H1 (cell line): ENCODE measurements at regions not wholly inside any gene's neighbourhood (a gene's known extent, or its start where the extent isn't known, plus 50 kb on each side); places are given as distances from the start of the nearest gene placed in this dataset.

Experiments used
- CTCF ChIA-PET: fragments of 300-600 bp; sonication (Branson Sonifier 250); formaldehyde crosslinking; loops from one replicate; lab custom pipeline; 2021; ENCODE audit not compliant: partially characterized antibody; lab: Charles Lee
- POLR2A ChIA-PET: fragments of 300-600 bp; sonication (Branson Sonifier 250); formaldehyde crosslinking; loops from one replicate; lab custom pipeline; 2021; ENCODE audit warnings: inconsistent platforms; ENCODE audit not compliant: partially characterized antibody; lab: Charles Lee
- DNase-seq, 2 experiments: peaks; one replicate each; pipeline versions ENCODE4 v3.0.0 to v3.0.0-alpha.2; 2010 to 2022; ENCODE audit warnings: low spot score in 2 of 2, low read depth in 1 of 2, mixed read lengths in 1 of 2
- FAIRE-seq: peaks from 2 replicates; lab custom pipeline; 2011; peaks lifted over from hg19 to GRCh38; lab: Jason Lieb, UNC
- H2AFZ ChIP-seq: 2 replicates; pipeline ENCODE4 v1.8.1; 2012; ENCODE audit warnings: low read length, inconsistent platforms
- H2AK5ac ChIP-seq: 2 replicates; pipeline ENCODE4 v1.6.1; 2013; ENCODE audit warnings: low read depth, low read length
- H2BK120ac ChIP-seq: replicated peaks from 2 replicates; pipeline ENCODE3; 2013; ENCODE audit warnings: low read depth, low read length, inconsistent platforms
- H2BK12ac ChIP-seq: 2 replicates; pipeline ENCODE4 v1.6.1; 2013; ENCODE audit warnings: low read depth, low read length
- H2BK15ac ChIP-seq: 2 replicates; pipeline ENCODE4 v1.6.1; 2013; ENCODE audit warnings: low read length
- H2BK20ac ChIP-seq: 2 replicates; pipeline ENCODE4 v1.6.1; 2013; ENCODE audit warnings: low read length
- H2BK5ac ChIP-seq: 2 replicates; pipeline ENCODE4 v1.6.1; 2013; ENCODE audit warnings: low read depth, low read length
- H3K14ac ChIP-seq: 2 replicates; pipeline ENCODE4 v1.6.1; 2013; ENCODE audit warnings: inconsistent platforms; ENCODE audit not compliant: insufficient read length
- H3K18ac ChIP-seq: 2 replicates; pipeline ENCODE4 v1.6.1; 2013; ENCODE audit warnings: low read length; ENCODE audit errors: extremely low read depth
- H3K23ac ChIP-seq: 2 replicates; pipeline ENCODE4 v1.6.1; 2013; ENCODE audit warnings: inconsistent platforms; ENCODE audit not compliant: insufficient read length
- H3K23me2 ChIP-seq: 2 replicates; pipeline ENCODE4 v1.6.1; 2013; ENCODE audit warnings: low read depth, low read length
- H3K27ac ChIP-seq: 2 replicates; pipeline ENCODE4 v1.6.1; 2011; ENCODE audit warnings: low read depth, low read length, inconsistent platforms
- H3K27me3 ChIP-seq, 4 experiments: replicated peaks in 1 of 4; 1 replicate in 1 of 4; 2 replicates in 3 of 4; pipeline versions ENCODE4 v1.6.1 to v1.8.1; 2011 to 2013; ENCODE audit warnings: low read length in 3 of 4, mild to moderate bottlenecking in 3 of 4, inconsistent platforms in 2 of 4, mixed read lengths in 2 of 4, moderate library complexity in 1 of 4; ENCODE audit not compliant: control insufficient read depth in 3 of 4, insufficient read depth in 3 of 4; ENCODE audit errors: extremely low read depth in 1 of 4
- H3K36me3 ChIP-seq, 4 experiments: 2 replicates each; pipeline versions ENCODE4 v1.6.1 to v1.8.1; 2011 to 2013; ENCODE audit warnings: mild to moderate bottlenecking in 4 of 4, low read length in 3 of 4, moderate library complexity in 2 of 4, control low read depth in 1 of 4, inconsistent platforms in 1 of 4; ENCODE audit not compliant: insufficient read depth in 4 of 4, control insufficient read depth in 2 of 4
- H3K4ac ChIP-seq: replicated peaks from 2 replicates; pipeline ENCODE3; 2013; ENCODE audit warnings: low read length, low read depth, mixed read lengths, inconsistent platforms; ENCODE audit not compliant: insufficient read length
- H3K4me1 ChIP-seq, 4 experiments: replicated peaks in 1 of 4; 1 replicate in 1 of 4; 2 replicates in 3 of 4; pipeline versions ENCODE4 v1.6.1 to v1.8.1; 2011 to 2013; ENCODE audit warnings: low read length in 3 of 4, inconsistent platforms in 2 of 4, mixed read lengths in 1 of 4; ENCODE audit not compliant: insufficient read depth in 4 of 4, control insufficient read depth in 3 of 4
- H3K4me2 ChIP-seq, 2 experiments: 2 replicates each; pipeline versions ENCODE4 v1.6.1 to v1.8.1; 2011 to 2013; ENCODE audit warnings: low read depth in 2 of 2, low read length in 2 of 2, control low read depth in 1 of 2, inconsistent platforms in 1 of 2, mild to moderate bottlenecking in 1 of 2; ENCODE audit not compliant: insufficient read depth in 1 of 2
- H3K4me3 ChIP-seq, 4 experiments: fragments of 200-600, 300-600 bp in 1 of 4; sonication (generic), shearing (Covaris generic), sonication (Bioruptor Twin) in 1 of 4; 2 replicates each; pipeline versions ENCODE4 v1.5.1 to v1.8.1; 2011 to 2016; ENCODE audit warnings: low read length in 4 of 4, low read depth in 3 of 4, control low read depth in 2 of 4, inconsistent platforms in 2 of 4, mild to moderate bottlenecking in 2 of 4, mixed read lengths in 1 of 4, moderate library complexity in 1 of 4; ENCODE audit not compliant: insufficient read depth in 2 of 4; ENCODE audit errors: extremely low read depth in 1 of 4
- H3K56ac ChIP-seq: replicated peaks from 2 replicates; pipeline ENCODE3; 2013; ENCODE audit warnings: low read depth, mild to moderate bottlenecking, mixed read lengths, low read length, inconsistent platforms; ENCODE audit not compliant: insufficient read length
- H3K79me1 ChIP-seq: 2 replicates; pipeline ENCODE4 v1.6.1; 2013; ENCODE audit warnings: low read depth, low read length, control low read depth
- H3K79me2 ChIP-seq, 2 experiments: 2 replicates each; pipeline versions ENCODE4 v1.6.1 to v1.8.1; 2012 to 2013; ENCODE audit warnings: low read length in 2 of 2, mild to moderate bottlenecking in 2 of 2, inconsistent platforms in 1 of 2; ENCODE audit not compliant: insufficient read depth in 2 of 2, control insufficient read depth in 1 of 2
- H3K9ac ChIP-seq, 4 experiments: replicated peaks in 1 of 4; 1 replicate in 1 of 4; 2 replicates in 3 of 4; pipeline versions ENCODE4 v1.6.1 to v1.8.1; 2011 to 2013; ENCODE audit warnings: low read depth in 3 of 4, low read length in 3 of 4, control low read depth in 2 of 4, mild to moderate bottlenecking in 2 of 4, moderate library complexity in 2 of 4, inconsistent platforms in 1 of 4; ENCODE audit errors: extremely low read depth in 1 of 4
- H3K9me3 ChIP-seq, 2 experiments: 2 replicates each; pipeline versions ENCODE4 v1.6.1 to v1.8.1; 2012 to 2013; ENCODE audit warnings: mild to moderate bottlenecking in 2 of 2, moderate library complexity in 2 of 2, control low read depth in 1 of 2, inconsistent platforms in 1 of 2, low read depth in 1 of 2, low read length in 1 of 2, mixed read lengths in 1 of 2; ENCODE audit not compliant: insufficient read depth in 2 of 2
- H4K20me1 ChIP-seq, 2 experiments: replicated peaks in 1 of 2; 2 replicates each; pipeline versions ENCODE3 to v1.8.1; 2011 to 2013; ENCODE audit warnings: inconsistent platforms in 2 of 2, low read length in 2 of 2, mild to moderate bottlenecking in 1 of 2; ENCODE audit not compliant: insufficient read depth in 2 of 2, control insufficient read depth in 1 of 2
- H4K5ac ChIP-seq: 2 replicates; pipeline ENCODE4 v1.6.1; 2013; ENCODE audit warnings: low read length, low read depth, mixed read lengths, inconsistent platforms; ENCODE audit not compliant: insufficient read length
- H4K8ac ChIP-seq: 2 replicates; pipeline ENCODE4 v1.8.0; 2013; ENCODE audit warnings: mild to moderate bottlenecking, moderate library complexity, low read length, inconsistent platforms; ENCODE audit not compliant: insufficient read depth; ENCODE audit errors: extremely low read depth
- H4K91ac ChIP-seq: replicated peaks from 2 replicates; pipeline ENCODE3; 2013; ENCODE audit warnings: low read length, mixed read lengths, inconsistent platforms; ENCODE audit not compliant: insufficient read length
- PHF8 ChIP-seq: fragments of 200-600 bp; sonication (generic); conservative IDR thresholded peaks from 2 replicates; pipeline ENCODE4 v1.7.1; 2012; ENCODE audit warnings: low read depth, mild to moderate bottlenecking, inconsistent platforms, low read length, moderate library complexity
- SIX5 ChIP-seq: IDR thresholded peaks from 2 replicates; pipeline ENCODE4 v1.6.1; 2011; ENCODE audit warnings: mild to moderate bottlenecking, low read depth, low read length
- WGBS, 2 experiments: shearing (Covaris generic) in 1 of 2; methylation state at CpG; one replicate each; pipeline versions ENCODE4 v1.1.6 to v1.1.7; 2013 to 2015; ENCODE audit warnings: low lambda C conversion rate in 2 of 2, mixed read lengths in 2 of 2, inconsistent platforms in 1 of 2, low coverage in 1 of 2, missing lambda C conversion rate in 1 of 2; ENCODE audit not compliant: insufficient replicate concordance in 2 of 2, insufficient coverage in 1 of 2, insufficient read length in 1 of 2; ENCODE audit errors: extremely low coverage in 1 of 2, missing lambda C conversion rate in 1 of 2; 5-methylcytosine and 5-hydroxymethylcytosine counted together

DNA sequence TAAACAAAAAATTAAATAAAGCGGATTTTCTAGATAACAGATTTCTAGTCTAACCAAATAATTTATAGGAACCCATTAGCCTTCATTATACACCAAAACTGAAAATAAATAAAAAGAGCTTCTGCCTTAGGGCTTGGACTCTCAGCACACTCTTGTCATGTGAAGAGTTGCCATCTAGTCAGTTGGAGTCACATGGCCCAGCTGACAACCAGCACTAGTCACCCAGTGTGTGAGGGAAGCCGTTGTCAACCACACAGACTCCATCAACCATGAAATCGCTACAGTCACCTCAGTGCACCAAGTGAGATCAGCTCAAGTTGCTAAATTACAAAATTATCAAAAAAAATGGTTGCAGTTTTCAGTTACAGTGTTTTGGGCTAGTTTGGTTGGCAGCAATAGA is 470.0 kb downstream of the GASK1B start:
- no peak overlapping the region for H3K9ac ChIP-seq
- H2BK120ac ChIP-seq: no peak overlapping the region
- H3K14ac ChIP-seq: no peak overlapping the region
- 100% methylated on average over 3 of the region's 3 CpGs; no CpG with 5 or more reads in 1 of the 2 experiments for WGBS, 2 experiments
- no peak overlapping the region for H2BK20ac ChIP-seq
- H4K5ac ChIP-seq: no peak overlapping the region
- no peak overlapping the region for H4K8ac ChIP-seq
- H2AK5ac ChIP-seq: no peak overlapping the region
- no peaks in the 10 kb centered on the region for H3K4me1 ChIP-seq
- no peak overlapping the region for H2BK15ac ChIP-seq
- H2BK12ac ChIP-seq: no peak overlapping the region
- no peaks in the 10 kb centered on the region for H3K79me2 ChIP-seq
- H3K18ac ChIP-seq: no peak overlapping the region
- no peak overlapping the region for H2AFZ ChIP-seq
- H2BK5ac ChIP-seq: no peak overlapping the region
- no peaks in the 10 kb centered on the region for H3K9me3 ChIP-seq
- no peaks in the 10 kb centered on the region for H3K79me1 ChIP-seq
- no peaks in the 10 kb centered on the region for H3K27me3 ChIP-seq
- H3K23me2 ChIP-seq: no peaks in the 10 kb centered on the region
- CTCF ChIA-PET: interaction anchor here (0.6 to 0.8 kb wide), 2 partner anchors 31 to 767 kb away, joined by 3 read pairs; no protein-coding TSS in a partner anchor
- no peak overlapping the region for H3K23ac ChIP-seq
- H3K36me3 ChIP-seq: no peaks in the 10 kb centered on the region
- TF ChIP-seq SIX5 (no peak), PHF8 (no peak)
- TF ChIP-seq, all 59 proteins: peak for 0
- Histone ChIP-seq H3K4me2 (no peak overlapping the region), H4K20me1 (no peaks in the 10 kb centered on the region), H4K91ac (no peak overlapping the region), H3K4ac (no peak overlapping the region), H3K56ac (no peak overlapping the region), H3K27ac (no peak overlapping the region), H3K4me3 (no peak overlapping the region)
- FAIRE-seq: no peak
- POLR2A ChIA-PET: no interaction called here
- no peak for DNase-seq
